Hematopoietic multipotent progenitor cell treated with erythropoietin and hydrocortisone succinate and interleukin-3 and kit ligand, for 17 days (in vitro differentiated cells): ENCODE measurements at regions not wholly inside any gene's neighbourhood (a gene's known extent, or its start where the extent isn't known, plus 50 kb on each side); places are given as distances from the start of the nearest gene placed in this dataset.
"Not testable (repeated sequence)": the region's sequence is repeated elsewhere in the genome, so short reads cannot be mapped to it uniquely, and the experiment has no call there.

Source experiments
- DNase-seq: peaks from one replicate; pipeline ENCODE4 v3.0.0-alpha.2; 2015; ENCODE audit warnings: low spot score

GRCh38 chr6:18595774-18596530 is 208.8 kb downstream of the RNF144B start:
- DNase-seq: peak; percentile 42

GRCh38 chr6:18596531-18596835 is 209.3 kb downstream of the RNF144B start:
- DNase-seq: no peak

GRCh38 chr6:18598551-18599264 is 211.6 kb downstream of the RNF144B start:
- DNase-seq: no peak

DNA sequence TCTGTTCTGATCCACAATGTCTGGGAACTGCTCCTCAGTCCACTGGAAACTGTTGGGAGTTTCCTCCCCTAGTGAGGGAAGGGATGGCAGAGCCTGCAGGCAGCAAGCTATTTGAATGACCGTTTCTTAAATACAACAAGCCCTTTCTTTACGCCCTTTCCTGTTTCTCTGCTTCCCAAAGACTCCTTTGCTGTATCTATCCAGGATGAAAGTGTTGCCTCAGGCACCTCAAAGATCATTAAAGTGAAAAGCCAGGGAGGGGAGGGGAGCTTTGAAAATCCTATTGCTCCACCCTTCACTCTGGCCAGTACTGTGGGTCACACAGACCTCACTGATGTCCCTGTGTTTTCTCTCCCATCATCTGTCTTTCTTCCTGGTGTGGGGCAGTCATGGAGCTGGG is 213.1 kb downstream of the RNF144B start:
- DNase-seq: no peak

GRCh38 chr6:18601516-18602020 is 214.4 kb downstream of the RNF144B start:
- no peak for DNase-seq

- DNase-seq: no peak
Measured at GRCh38 chr6:18602931-18603330, 215.8 kb downstream of the RNF144B start.

DNA sequence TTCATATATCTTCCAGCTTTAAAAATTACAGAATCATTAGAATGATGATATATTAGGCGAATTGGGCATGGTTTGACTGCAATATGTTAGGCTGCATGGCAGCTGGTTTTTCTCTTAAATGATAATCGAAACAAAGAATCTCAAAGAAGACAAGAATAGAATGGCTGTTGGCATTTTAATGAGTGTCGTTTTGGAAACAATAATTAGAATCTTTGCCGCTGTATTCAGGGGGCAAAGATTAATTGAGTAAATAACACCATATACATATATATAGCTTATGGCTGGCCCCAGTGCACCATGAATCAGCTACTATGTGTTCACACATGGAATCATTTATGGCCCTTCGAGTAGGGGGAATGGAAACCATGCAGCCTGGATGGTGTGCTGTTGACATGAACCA is 216.2 kb downstream of the RNF144B start:
- no peak for DNase-seq

DNA sequence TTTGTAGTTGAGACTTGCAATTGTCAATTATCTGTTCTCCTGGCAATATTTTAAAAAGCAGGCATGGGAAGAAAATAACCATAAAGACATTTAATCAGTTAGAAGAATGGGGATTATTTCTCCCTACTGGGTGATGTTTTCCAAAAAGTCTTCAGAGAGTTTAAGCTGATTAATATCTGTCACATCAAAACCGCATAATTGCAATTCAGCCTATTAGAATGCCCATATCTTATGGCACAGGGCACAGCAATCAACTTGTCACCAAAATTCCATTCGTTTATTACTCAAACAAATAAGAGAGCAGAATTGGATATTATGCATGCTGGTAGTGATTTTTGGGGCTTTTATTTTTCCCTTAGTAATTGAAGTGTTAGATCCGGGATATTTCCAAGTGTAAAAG is 218.7 kb downstream of the RNF144B start:
- DNase-seq: no peak

DNA sequence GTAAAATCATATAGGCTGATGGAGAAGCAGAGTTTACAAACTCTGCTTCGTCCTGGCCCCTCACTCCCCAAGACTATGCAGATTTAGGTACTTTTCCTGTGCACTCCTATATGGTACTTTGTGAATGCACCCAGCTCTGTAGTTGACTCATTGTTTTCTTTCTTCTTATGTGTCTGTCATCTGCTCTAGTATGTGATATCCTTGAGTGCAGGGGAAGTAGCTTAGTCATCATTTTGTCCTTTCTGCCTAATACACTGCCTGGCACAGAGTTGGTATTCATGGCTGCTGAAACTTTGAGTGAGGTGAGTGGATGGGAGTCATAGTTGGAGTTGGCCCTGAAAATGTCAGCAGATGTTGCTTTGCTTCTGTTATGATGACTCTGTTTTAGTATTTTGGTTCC is 222.6 kb downstream of the RNF144B start:
- no peak for DNase-seq

DNA sequence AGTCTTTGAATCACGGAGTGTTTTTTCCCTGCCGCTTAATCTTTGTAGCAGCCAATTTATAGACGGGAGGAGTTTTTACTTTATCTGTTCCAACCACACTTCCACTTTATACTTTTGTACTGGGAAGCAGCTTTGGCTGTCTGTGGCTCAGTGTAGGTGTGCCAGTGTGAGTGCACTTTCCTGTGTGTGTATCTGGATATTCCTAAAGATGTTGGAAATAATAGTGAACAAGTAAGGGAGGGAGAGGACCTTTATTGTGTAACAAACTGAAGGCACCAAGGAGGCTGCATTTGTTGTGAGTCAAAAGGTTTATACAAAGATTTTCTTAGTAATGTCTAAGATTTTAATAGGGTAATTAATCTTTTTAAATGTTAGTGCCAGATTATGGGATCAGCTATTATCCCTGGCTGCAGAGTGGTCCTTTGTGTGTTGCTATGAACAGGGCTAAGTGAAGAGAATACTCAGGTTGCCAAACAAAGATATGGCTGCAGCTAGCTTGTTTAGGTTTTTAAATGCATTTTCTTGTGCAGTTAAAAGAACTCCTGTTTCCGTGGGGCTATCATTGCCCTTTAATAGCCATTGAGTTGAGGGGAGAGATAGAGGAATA is 226.3 kb downstream of the RNF144B start:
- no peak for DNase-seq

GRCh38 chr6:18629571-18629970 is 242.4 kb downstream of the RNF144B start:
- no peak for DNase-seq

- DNase-seq: no peak
Measured at GRCh38 chr6:18632670-18633410, 245.7 kb downstream of the RNF144B start.

DNA sequence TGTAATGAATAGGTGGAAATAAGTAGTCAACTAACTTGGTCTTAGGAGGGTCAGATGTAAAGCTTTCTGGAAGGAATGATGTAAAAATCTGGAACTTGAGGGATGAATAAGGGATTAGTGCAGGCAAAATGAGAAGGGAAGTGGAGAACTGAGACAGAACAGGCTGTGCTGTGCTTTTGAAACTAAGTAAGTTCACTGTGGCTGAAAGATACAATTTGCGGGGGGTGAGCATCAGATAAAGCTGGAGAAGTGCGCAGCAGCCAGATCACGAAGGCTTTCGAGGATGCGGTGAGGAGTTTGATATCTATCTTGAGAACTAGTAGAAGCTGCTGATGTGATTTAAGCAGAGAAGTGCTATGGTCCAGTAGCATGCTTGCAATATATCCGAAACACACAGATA is 247.8 kb downstream of the RNF144B start:
- DNase-seq: no peak

DNA sequence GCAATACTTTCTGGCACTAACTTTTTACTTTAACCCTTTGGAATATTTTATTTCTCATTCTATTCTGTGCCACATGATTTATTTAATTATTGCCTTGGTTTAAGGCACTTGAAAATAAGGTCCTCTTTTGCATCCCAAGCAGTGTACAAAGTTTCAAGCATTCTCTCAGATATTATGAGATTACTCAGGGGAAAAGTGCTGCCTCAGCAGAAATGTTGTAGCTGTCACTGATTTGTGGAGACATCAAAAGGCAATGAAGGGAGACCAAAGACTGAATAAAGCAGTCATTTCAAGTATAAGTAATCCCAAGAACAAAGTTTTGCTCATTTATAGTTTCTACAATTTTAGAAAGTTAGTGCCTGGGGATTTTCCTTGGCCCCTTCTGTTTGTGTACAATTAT is 253.0 kb downstream of the RNF144B start:
- no peak for DNase-seq

DNA sequence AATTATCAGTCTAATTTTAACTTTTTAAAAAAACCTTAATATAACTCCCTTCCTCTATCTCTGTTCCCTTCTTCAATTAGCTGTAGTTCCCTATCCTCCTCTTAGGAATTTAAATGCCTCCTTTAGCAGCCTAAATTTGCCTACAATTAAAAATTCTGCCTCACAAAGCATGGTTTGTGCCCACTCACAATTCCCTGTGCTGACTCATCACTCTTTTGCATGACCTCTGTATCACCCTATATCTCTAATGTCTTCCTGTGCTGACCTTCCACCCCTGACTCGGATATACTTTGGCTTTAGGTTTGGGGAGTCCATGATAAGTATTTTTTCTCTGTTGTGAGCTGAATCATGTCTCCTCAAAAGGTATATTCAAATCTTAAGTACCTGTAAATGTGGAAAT is 253.6 kb downstream of the RNF144B start:
- DNase-seq: no peak

- DNase-seq: no peak
Measured at GRCh38 chr6:18654821-18655220, 267.7 kb downstream of the RNF144B start.

- no peak for DNase-seq
Measured at GRCh38 chr6:18656506-18656905, 269.4 kb downstream of the RNF144B start.

DNA sequence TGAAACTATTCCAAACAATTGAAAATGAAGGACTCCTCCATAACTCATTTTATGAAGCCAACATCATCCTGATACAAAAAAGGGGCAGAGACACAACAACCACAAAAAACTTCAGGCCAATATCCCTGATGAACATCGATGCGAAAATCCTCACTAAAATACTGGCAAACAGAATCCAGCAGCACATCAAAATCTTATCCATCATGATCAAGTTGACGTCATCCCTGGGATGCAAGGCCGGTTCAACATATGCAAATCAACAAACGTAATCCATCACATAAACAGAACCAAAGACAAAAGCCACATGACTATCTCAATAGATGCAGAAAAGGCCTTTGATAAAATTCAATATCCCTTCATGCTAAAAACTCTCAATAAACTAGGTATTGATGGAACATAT is 272.8 kb downstream of the RNF144B start:
- not testable (repeated sequence) for DNase-seq

DNA sequence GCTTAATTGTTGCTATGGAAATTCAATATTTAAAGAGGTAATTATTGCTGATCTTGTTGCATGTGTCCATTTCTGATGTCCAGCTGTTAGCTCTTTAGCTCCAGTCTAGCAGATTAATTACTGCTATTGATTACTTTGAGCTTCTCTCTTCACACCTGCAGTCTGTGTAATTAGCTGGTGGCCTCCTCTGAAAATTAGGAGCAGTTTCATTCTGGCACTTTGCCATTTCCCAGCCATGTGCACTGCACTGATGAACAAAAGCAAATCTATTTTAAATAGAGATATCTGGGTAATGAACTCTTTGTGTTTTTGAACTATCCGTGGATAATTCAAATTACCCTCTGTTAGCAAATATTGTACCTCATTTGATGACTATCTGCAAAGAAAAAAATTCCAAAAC is 275.9 kb downstream of the RNF144B start:
- DNase-seq: no peak

- DNase-seq: no peak
Measured at GRCh38 chr6:18664401-18664800, 277.3 kb downstream of the RNF144B start.

DNA sequence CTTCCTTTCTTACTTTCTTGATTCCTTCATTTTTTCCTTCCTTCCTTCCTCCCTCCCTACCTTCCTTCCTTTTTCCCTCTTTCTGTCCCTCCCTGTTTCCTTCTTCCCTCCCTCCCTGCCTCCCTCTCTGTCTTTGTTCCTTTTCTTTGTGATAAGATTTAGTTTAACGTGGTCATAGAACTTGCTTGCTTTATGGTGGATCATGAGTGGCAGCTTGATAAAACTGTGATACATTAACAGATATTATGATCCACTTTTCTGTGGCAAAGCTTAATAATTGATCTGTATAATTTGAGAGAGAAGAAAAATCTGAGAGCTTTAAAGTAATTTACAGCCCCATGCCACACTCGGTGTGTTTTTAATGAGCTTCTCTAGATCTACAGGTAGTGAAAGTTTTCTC is 280.5 kb downstream of the RNF144B start:
- DNase-seq: no peak

DNA sequence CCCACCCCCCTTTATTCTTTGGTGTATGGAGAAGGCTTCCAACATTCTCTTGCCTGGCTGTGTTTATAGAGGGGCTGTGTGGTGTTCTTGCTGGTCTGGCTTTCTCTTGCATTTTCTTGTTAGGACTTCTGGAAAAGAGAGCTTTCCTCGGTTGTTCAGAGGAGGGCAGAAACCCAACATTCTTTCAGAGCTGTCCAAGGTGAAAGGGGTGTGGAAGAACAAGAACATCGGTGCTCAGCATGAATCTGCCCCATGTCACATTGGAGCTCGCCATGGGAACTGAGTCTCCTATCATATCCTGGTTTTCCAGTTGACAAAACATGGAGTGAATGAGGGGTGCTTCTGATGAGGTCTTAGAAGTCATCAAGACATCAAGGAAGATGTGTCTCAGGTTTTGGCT is 281.8 kb downstream of the RNF144B start:
- no peak for DNase-seq

DNA sequence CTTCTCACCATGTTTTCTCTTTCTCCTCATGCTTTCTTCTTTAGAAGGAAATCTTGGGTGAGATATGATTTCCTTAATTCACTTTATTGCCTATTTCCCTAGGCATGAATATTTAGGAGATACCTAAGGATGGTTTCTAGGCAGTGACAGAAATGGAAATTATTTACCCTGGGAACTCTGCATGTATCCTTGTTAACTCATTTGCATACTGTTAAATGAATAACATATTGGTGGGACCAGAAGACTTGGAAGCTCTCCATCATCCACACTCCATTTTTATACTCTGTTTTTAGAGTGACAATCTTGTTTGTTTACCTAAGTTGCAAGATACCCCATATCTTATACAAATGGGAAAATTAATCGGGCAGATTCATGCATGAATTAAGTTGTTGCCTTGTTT is 285.7 kb downstream of the RNF144B start:
- DNase-seq: no peak
